Memory B cell (primary cell): ENCODE measurements at regions not wholly inside any gene's neighbourhood (a gene's known extent, or its start where the extent isn't known, plus 50 kb on each side); places are given as distances from the start of the nearest gene placed in this dataset.

Experiments
- ATAC-seq: fragments of 150-1000 bp; cut with Tn5 transposase; 2 replicates; pipeline ENCODE4 v1.10.0; 2021; ENCODE audit warnings: low read depth, mild to moderate bottlenecking, moderate library complexity
- DNase-seq, 2 donors: peaks; one replicate each; pipeline ENCODE4 v3.0.0; 2022; ENCODE audit warnings: low spot score in 2 of 2
- H3K27ac Mint-ChIP-seq: one replicate; pipeline ENCODE4 v1.8.0; 2022; ENCODE audit warnings: mild to moderate bottlenecking, moderate library complexity, mixed read lengths
- H3K27me3 Mint-ChIP-seq: one replicate; pipeline ENCODE4 v1.8.0; 2022; ENCODE audit warnings: mixed read lengths
- H3K36me3 Mint-ChIP-seq: one replicate; pipeline ENCODE4 v1.8.0; 2022; ENCODE audit warnings: mild to moderate bottlenecking, mixed read lengths
- H3K4me1 Mint-ChIP-seq: one replicate; pipeline ENCODE4 v1.8.0; 2022; ENCODE audit warnings: mixed read lengths
- H3K4me3 Mint-ChIP-seq: one replicate; pipeline ENCODE4 v1.8.0; 2022; ENCODE audit warnings: mild to moderate bottlenecking, moderate library complexity, mixed read lengths
- H3K9me3 Mint-ChIP-seq: one replicate; pipeline ENCODE4 v1.8.0; 2022; ENCODE audit warnings: mixed read lengths

- Mint-ChIP-seq H3K4me1 (peaks cover 8% of the 10 kb centered on the region), H3K27ac (no peak overlapping the region), H3K27me3 (peaks cover 6% of the 10 kb centered on the region), H3K36me3 (no peaks in the 10 kb centered on the region), H3K9me3 (no peaks in the 10 kb centered on the region), H3K4me3 (no peak overlapping the region)
- ATAC-seq, result no peak
- DNase-seq, result no peak
These were observed 496.4 kb downstream of the FOXO1 start for GRCh38 chr13:40170091-40170490.

- H3K36me3 Mint-ChIP-seq, result no peaks in the 10 kb centered on the region
- H3K4me3 Mint-ChIP-seq, result no peak overlapping the region
- ATAC-seq, result no peak
- H3K9me3 Mint-ChIP-seq, result no peaks in the 10 kb centered on the region
- H3K27me3 Mint-ChIP-seq, result peaks cover 4% of the 10 kb centered on the region
- H3K4me1 Mint-ChIP-seq, result peaks cover 6% of the 10 kb centered on the region
- no peak for DNase-seq
- H3K27ac Mint-ChIP-seq, result no peak overlapping the region
These were observed 495.5 kb downstream of the FOXO1 start for GRCh38 chr13:40170982-40171381.

- ATAC-seq, result no peak
- Mint-ChIP-seq H3K27ac (no peak overlapping the region), H3K4me3 (no peak overlapping the region)
These were observed 494.9 kb downstream of the FOXO1 start for GRCh38 chr13:40171566-40171965.

GRCh38 chr13:40172149-40172591 lies 494.3 kb downstream of the FOXO1 start:
- DNase-seq, result no peak
- H3K36me3 Mint-ChIP-seq, result no peaks in the 10 kb centered on the region
- no peaks in the 10 kb centered on the region for H3K9me3 Mint-ChIP-seq
- H3K27me3 Mint-ChIP-seq, result peaks cover 4% of the 10 kb centered on the region
- H3K4me3 Mint-ChIP-seq, result no peak overlapping the region
- H3K27ac Mint-ChIP-seq, result no peak overlapping the region
- H3K4me1 Mint-ChIP-seq, result peaks cover 2% of the 10 kb centered on the region
- no peak for ATAC-seq

More at GRCh38 chr13:40171566-40171965, 494.9 kb downstream of the FOXO1 start:
- Mint-ChIP-seq H3K27me3 (peaks cover 4% of the 10 kb centered on the region), H3K4me1 (peaks cover 3% of the 10 kb centered on the region), H3K9me3 (no peaks in the 10 kb centered on the region), H3K36me3 (no peaks in the 10 kb centered on the region)
- no peak for DNase-seq

- Mint-ChIP-seq H3K36me3 (no peaks in the 10 kb centered on the region), H3K27me3 (peaks cover 4% of the 10 kb centered on the region), H3K4me1 (peaks cover 2% of the 10 kb centered on the region), H3K4me3 (no peak overlapping the region), H3K27ac (no peak overlapping the region), H3K9me3 (no peaks in the 10 kb centered on the region)
- no peak for ATAC-seq
- DNase-seq, result no peak
These were observed 493.6 kb downstream of the FOXO1 start for GRCh38 chr13:40172878-40173277.

GRCh38 chr13:40175639-40176038 lies 490.8 kb downstream of the FOXO1 start:
- H3K4me3 Mint-ChIP-seq, result no peak overlapping the region
- H3K27me3 Mint-ChIP-seq, result peaks cover 2% of the 10 kb centered on the region
- H3K27ac Mint-ChIP-seq, result no peak overlapping the region
- no peaks in the 10 kb centered on the region for H3K9me3 Mint-ChIP-seq
- ATAC-seq (no peak), DNase-seq (no peak)
- no peaks in the 10 kb centered on the region for H3K36me3 Mint-ChIP-seq
- H3K4me1 Mint-ChIP-seq, result peaks cover 2% of the 10 kb centered on the region

GRCh38 chr13:40176242-40176641 lies 490.2 kb downstream of the FOXO1 start:
- H3K27me3 Mint-ChIP-seq, result no peaks in the 10 kb centered on the region
- H3K4me3 Mint-ChIP-seq, result no peak overlapping the region
- H3K9me3 Mint-ChIP-seq, result no peaks in the 10 kb centered on the region
- H3K36me3 Mint-ChIP-seq, result no peaks in the 10 kb centered on the region
- ATAC-seq, result no peak
- H3K4me1 Mint-ChIP-seq, result no peaks in the 10 kb centered on the region
- H3K27ac Mint-ChIP-seq, result no peak overlapping the region
- DNase-seq, result no peak

- no peak for DNase-seq
- no peaks in the 10 kb centered on the region for H3K27me3 Mint-ChIP-seq
- H3K4me1 Mint-ChIP-seq, result no peaks in the 10 kb centered on the region
- no peak for ATAC-seq
- no peaks in the 10 kb centered on the region for H3K36me3 Mint-ChIP-seq
- H3K4me3 Mint-ChIP-seq, result no peak overlapping the region
- H3K9me3 Mint-ChIP-seq, result no peaks in the 10 kb centered on the region
- H3K27ac Mint-ChIP-seq, result no peak overlapping the region
These were observed 488.3 kb downstream of the FOXO1 start for GRCh38 chr13:40178130-40178529.

GRCh38 chr13:40179445-40180281 lies 486.8 kb downstream of the FOXO1 start:
- DNase-seq (no peak), ATAC-seq (no peak)
- H3K4me1 Mint-ChIP-seq, result peaks cover 2% of the 10 kb centered on the region
- no peaks in the 10 kb centered on the region for H3K9me3 Mint-ChIP-seq
- no peaks in the 10 kb centered on the region for H3K36me3 Mint-ChIP-seq
- H3K27me3 Mint-ChIP-seq, result no peaks in the 10 kb centered on the region
- H3K4me3 Mint-ChIP-seq, result no peak overlapping the region
- H3K27ac Mint-ChIP-seq, result no peak overlapping the region

- H3K27me3 Mint-ChIP-seq, result no peaks in the 10 kb centered on the region
- H3K27ac Mint-ChIP-seq, result no peak overlapping the region
- ATAC-seq (no peak), DNase-seq (no peak)
- H3K4me3 Mint-ChIP-seq, result no peak overlapping the region
- H3K9me3 Mint-ChIP-seq, result no peaks in the 10 kb centered on the region
- H3K4me1 Mint-ChIP-seq, result peaks cover 8% of the 10 kb centered on the region
- H3K36me3 Mint-ChIP-seq, result no peaks in the 10 kb centered on the region
These were observed 485.7 kb downstream of the FOXO1 start for GRCh38 chr13:40180776-40181175.

- no peaks in the 10 kb centered on the region for H3K9me3 Mint-ChIP-seq
- ATAC-seq (no peak), DNase-seq (no peak)
- H3K36me3 Mint-ChIP-seq, result no peaks in the 10 kb centered on the region
- H3K4me3 Mint-ChIP-seq, result no peak overlapping the region
- H3K4me1 Mint-ChIP-seq, result peaks cover 8% of the 10 kb centered on the region
- H3K27ac Mint-ChIP-seq, result no peak overlapping the region
- H3K27me3 Mint-ChIP-seq, result no peaks in the 10 kb centered on the region
These were observed 485.1 kb downstream of the FOXO1 start for GRCh38 chr13:40181203-40181845.

GRCh38 chr13:40182591-40182990 lies 483.9 kb downstream of the FOXO1 start:
- H3K27ac Mint-ChIP-seq, result no peak overlapping the region
- no peaks in the 10 kb centered on the region for H3K36me3 Mint-ChIP-seq
- ATAC-seq (no peak), DNase-seq (no peak)
- H3K4me1 Mint-ChIP-seq, result peaks cover 8% of the 10 kb centered on the region
- H3K27me3 Mint-ChIP-seq, result no peaks in the 10 kb centered on the region
- H3K4me3 Mint-ChIP-seq, result no peak overlapping the region
- H3K9me3 Mint-ChIP-seq, result no peaks in the 10 kb centered on the region

- no peaks in the 10 kb centered on the region for H3K36me3 Mint-ChIP-seq
- ATAC-seq (peak; percentile 67), DNase-seq (peak in 1 of 2 donors; percentile 8)
- H3K9me3 Mint-ChIP-seq, result no peaks in the 10 kb centered on the region
- no peak overlapping the region for H3K27ac Mint-ChIP-seq
- H3K27me3 Mint-ChIP-seq, result no peaks in the 10 kb centered on the region
- no peak overlapping the region for H3K4me3 Mint-ChIP-seq
- H3K4me1 Mint-ChIP-seq, result peaks cover 8% of the 10 kb centered on the region
These were observed 481.0 kb downstream of the FOXO1 start for GRCh38 chr13:40185414-40185813.

GRCh38 chr13:40186041-40186440 lies 480.4 kb downstream of the FOXO1 start:
- no peak overlapping the region for H3K4me3 Mint-ChIP-seq
- no peaks in the 10 kb centered on the region for H3K27me3 Mint-ChIP-seq
- H3K9me3 Mint-ChIP-seq, result no peaks in the 10 kb centered on the region
- DNase-seq (no peak), ATAC-seq (no peak)
- H3K4me1 Mint-ChIP-seq, result peaks cover 12% of the 10 kb centered on the region
- H3K27ac Mint-ChIP-seq, result no peak overlapping the region
- no peaks in the 10 kb centered on the region for H3K36me3 Mint-ChIP-seq
